Stimulated activated CD8-positive, alpha-beta memory T cell treated with anti-CD3 and anti-CD28 coated beads, Interleukin-4, amount 100 ng/mL, for 4 hours (primary cell): ENCODE measurements at regions not wholly inside any gene's neighbourhood (a gene's known extent, or its start where the extent isn't known, plus 50 kb on each side); places are given as distances from the start of the nearest gene placed in this dataset.

Source experiments
- DNase-seq, 2 donors: peaks; one replicate each; pipeline ENCODE4 v3.0.0-alpha.2; 2020; ENCODE audit warnings: low read depth in 2 of 2, low spot score in 1 of 2

DNA sequence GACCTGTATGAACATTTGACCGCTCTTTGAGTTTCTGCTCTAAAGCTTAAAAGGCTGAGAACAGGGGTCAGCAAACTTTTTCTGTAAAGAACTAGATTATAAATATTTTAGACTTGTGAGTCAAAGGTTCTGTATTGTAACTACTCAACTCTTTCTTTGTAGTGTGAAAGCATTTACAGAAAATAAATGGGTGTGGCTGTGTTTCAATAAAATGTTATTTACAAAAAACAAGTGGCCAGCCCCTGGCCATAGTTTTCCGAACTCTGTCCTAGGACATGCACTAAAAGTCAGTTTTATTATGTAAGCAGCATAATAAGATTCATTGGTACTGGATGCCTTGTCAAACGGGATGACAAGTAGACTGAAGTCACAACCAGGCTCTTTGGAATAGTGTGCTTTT lies 434.9 kb downstream of the ZEB2 start:
- no peak for DNase-seq

DNA sequence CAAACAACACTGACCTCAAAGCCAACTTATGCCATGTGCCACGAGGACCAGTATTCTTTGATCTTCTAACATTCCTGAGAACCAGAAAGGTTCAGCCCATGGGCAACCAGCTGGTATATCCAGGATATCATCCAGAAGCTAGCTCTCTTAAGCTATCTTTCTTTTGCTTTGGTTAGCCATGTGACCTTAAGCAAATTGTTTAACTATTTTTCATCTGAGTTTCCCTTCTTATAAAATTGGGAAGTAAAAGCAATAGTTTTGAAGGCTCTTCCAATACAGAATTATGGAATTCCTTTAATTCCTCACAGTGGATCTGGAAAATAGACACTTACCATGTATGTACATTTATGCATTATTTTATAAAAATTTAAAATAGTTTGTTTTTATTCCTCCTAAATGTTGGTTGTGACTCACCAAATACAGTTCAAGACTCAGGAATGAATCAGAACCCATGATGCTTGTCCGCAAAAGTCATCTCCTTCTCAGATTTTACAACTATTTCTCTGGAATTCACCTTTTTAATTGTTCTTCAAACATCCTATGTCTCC lies 435.7 kb downstream of the ZEB2 start:
- DNase-seq, result no peak

GRCh38 chr2:144083211-144083610 lies 436.7 kb downstream of the ZEB2 start:
- no peak for DNase-seq

GRCh38 chr2:144082777-144083176 lies 437.1 kb downstream of the ZEB2 start:
- no peak for DNase-seq

DNA sequence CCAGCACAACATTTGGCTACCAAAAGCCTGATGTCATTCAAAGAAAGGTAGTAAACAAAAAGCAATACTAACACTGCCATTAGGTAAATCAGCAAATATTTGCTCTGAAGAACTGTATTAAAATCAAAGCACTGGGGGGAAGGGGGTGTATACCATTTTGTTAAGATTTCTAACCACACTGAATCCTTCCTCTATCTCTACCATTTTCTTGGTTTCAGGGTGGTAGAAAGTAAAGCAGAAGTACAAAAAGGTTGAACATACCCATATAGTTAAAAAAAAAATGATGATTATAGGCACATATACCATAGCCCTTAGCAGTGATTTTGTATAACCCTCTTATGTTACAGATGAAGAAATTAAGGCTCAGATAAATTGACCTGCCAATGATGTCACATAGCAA lies 437.6 kb downstream of the ZEB2 start:
- DNase-seq, result no peak

- DNase-seq, result no peak
Observed at GRCh38 chr2:144081272-144081671, 438.6 kb downstream of the ZEB2 start.

- DNase-seq, result no peak
Observed at GRCh38 chr2:144079803-144080202, 440.1 kb downstream of the ZEB2 start.

DNA sequence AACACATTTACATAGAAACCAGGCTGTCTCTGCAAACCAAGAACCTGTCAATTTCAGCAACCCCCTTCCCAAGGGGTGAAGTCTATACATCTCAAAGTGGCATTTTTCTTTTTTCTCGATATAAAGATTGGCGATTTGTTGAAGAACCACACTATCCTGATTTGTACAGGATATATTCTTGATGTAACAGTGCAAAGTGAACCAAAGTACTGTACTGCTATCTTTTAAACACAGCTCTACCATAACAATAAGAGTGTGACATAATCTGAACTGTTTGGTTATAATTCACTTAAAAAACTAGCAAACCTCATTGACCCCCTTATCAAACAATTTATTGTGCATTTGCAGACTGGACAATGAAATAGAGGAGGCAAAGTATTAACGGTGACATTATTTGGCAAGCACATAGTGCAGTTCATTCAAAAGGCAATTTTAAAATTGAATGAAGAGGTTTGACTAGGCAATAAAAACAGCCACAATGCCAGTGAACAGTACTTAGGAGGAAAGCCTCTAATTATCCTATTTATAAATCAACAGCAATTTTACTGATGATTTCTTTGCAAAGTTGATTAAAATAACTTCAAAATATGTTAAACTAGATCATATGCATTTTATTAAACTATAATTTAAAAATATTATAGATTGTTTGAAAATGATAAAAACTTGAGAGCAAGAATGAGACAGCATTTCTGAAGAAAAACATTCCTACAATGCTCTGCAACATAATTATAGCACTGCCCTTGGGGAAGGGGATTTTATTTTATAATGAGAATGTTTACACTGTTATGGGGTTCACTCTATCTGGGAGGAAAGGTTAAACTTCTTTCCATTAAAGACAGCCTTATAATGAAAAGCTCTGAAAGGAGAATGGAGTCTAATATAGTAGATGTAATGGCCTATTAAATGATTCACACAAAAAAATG lies 440.9 kb downstream of the ZEB2 start:
- no peak for DNase-seq

DNA sequence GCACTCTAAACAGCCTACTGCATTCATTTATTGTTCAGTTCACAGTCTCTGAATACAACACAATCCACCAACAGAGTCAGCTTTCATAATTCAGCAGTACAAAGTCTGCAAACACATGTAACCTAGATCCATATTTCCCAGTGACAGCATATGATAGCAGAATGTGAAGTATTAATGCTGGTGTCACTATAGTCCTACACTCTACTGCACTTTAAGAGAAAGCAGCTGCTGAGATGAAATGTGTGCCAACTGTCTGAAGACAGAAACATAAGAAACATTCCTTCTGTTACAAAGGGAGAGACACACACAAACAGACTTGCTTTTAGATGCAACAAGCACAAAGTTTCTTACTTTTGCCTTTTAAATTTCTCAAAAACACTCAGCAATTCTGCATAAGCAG lies 441.8 kb downstream of the ZEB2 start:
- no peak for DNase-seq

DNA sequence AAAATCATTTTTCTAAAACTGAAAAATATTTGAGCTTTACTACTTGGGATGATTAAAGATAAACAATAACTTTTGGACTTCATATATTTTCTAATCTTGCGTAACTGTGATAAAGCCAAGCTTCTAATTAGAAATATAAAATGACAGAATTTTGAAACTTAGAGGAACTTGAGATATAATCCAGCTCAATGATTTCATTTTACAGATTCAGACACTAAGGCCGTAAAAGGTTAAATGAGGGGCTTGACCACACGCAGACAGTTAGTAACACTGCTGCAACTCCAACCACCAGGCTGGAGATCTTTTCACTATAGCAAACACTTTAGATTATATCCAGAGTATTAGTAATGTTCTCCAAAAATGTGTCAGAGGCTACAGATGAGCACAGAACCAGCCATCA lies 445.5 kb downstream of the ZEB2 start:
- DNase-seq, result no peak

DNA sequence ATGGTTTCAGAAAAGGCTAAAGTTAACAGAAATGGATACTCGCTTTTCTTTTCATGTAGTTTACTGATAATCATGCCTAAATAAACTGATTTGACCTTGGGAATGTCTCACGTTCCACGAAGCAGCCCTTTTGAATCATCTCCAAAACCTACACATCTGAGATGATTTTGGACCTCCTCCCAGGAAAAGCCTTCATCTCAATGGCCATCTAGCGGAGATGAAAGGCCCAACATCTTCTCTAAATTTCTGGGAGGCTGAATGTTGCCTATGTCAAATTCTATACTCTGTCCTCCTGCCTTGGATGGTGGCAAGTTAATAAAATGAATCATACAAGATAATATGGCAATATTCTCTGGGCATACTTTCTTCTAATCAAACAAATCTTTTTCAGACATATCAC lies 448.5 kb downstream of the ZEB2 start:
- no peak for DNase-seq

DNA sequence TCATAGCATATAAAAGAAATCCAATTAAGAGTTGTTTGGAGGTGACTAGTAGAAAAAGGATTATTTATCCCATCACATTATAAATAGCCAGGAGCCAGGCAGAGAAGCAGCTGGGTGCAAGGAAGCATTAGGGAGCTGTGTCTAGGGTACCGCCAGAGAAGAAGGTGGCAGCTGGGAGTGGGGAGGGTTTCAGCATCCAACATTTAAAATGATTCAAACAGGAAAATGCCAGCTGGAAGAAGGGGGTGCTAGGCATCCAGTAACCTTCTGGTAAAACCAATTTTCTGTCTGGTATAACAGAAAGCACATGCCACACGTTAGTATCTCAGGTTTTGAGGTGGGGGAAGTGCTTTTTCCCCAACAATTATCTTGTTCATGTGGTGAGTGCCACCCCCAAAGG lies 452.4 kb downstream of the ZEB2 start:
- DNase-seq, result no peak

DNA sequence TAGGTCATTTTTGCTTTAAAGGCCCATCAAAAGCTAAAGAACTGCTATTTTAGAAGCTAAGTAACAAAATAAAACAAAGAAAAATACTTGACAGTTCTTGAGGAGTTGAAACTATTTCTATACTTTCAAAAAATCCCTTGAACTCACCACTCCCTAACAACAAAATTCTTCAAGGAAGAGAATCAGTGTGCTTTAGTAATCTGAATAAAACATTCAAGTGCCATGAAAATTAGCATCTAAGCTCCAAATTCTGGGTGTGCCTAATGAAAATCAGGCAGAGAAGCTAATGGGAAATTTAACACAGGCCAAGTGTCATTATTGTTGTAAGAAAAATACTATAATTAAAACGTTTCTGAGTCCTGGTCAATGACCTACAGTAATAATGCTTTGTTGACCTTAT lies 456.3 kb downstream of the ZEB2 start:
- DNase-seq, result no peak

DNA sequence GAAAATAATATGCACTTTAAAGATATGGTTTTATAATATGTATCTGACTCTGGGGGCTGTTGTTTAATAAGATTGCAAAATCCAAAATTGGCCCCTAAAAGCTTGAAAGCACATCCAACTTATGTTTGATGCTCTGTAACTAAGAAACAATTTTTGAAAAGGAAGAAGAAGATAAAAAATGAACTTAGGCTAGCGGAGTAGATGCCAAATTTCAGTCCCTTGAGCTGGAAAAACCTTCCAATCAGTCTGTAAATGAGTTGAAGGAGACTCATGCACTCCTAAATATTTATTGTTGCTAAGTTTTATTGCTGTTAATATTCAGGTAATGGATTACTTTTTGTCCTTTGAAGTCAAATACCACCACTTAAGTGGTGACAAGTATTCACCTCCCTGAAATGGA lies 465.0 kb downstream of the ZEB2 start:
- DNase-seq, result no peak

GRCh38 chr2:144052083-144052482 lies 467.8 kb downstream of the ZEB2 start:
- no peak for DNase-seq

DNA sequence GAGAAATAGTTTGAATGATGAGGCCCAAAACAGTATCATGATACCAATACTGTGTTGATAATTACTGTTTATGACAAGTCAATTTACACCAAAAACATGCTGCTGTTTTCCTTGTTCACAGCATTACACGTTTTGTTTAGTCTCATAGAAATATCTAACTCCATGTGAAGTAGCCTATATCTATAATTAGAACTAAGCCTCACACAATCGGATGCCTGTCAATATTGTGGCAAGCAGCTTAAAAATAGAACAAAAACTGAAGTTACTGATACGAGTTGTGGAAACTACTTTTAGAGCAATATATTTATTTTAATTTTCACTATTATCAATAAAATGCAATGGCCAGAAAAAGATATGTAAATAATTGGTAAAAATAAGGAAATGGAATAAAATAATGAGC lies 470.8 kb downstream of the ZEB2 start:
- no peak for DNase-seq

- no peak for DNase-seq
Observed at GRCh38 chr2:144048631-144049060, 471.3 kb downstream of the ZEB2 start.

- no peak for DNase-seq
Observed at GRCh38 chr2:144042751-144043150, 477.2 kb downstream of the ZEB2 start.

- DNase-seq, result no peak
Observed at GRCh38 chr2:144041612-144042011, 478.3 kb downstream of the ZEB2 start.

- no peak for DNase-seq
Observed at GRCh38 chr2:144040834-144041233, 479.1 kb downstream of the ZEB2 start.

DNA sequence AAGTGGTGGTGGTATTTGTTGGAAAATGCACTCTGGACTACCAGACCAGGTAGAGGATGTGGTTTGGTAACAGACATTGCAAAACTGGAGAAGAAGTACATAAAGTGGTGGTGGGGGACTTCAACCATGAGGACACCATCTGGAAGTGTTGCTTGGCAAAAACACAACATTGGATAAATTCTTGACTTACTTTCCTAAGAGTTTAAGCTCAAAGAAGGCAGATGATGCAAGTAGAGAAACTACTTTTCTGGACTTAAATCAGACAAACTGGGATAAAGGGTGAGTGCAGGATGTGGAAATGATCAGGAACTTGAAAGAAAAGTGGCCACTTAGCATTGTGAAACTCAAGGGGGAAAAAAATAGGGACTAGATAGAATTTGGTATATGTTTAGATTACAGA lies 487.4 kb downstream of the ZEB2 start:
- DNase-seq, result no peak

DNA sequence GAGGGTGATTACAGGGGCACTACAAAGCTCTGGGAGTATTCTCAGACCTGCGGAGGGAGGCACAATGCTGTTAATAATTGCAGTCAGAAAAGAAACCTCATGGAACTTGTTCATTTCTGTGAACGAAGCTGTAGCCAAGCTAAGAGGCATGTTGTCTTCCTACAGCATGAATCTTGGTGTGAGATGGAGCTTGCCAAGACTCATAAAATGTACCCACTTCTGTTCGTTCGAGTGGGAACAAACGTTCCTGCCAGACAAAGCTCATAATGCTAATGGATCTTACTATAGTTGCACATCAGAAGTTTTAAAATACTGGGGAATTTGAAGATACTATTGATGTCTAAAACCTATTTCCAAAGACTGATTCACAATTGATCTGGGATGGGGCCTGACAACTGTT lies 489.1 kb downstream of the ZEB2 start:
- no peak for DNase-seq

- no peak for DNase-seq
Observed at GRCh38 chr2:144027593-144027992, 492.3 kb downstream of the ZEB2 start.
